Dedifferentiated amniotic fluid mesenchymal stem cell (primary cell): ENCODE measurements at regions not wholly inside any gene's neighbourhood (a gene's known extent, or its start where the extent isn't known, plus 50 kb on each side); places are given as distances from the start of the nearest gene placed in this dataset.
"Not testable (repeated sequence)": the region's sequence is repeated elsewhere in the genome, so short reads cannot be mapped to it uniquely, and the experiment has no call there.

Experiments
- DNase-seq: peaks from one replicate; pipeline ENCODE4 v3.0.0-alpha.2; 2016; ENCODE audit errors: extremely low spot score

DNA sequence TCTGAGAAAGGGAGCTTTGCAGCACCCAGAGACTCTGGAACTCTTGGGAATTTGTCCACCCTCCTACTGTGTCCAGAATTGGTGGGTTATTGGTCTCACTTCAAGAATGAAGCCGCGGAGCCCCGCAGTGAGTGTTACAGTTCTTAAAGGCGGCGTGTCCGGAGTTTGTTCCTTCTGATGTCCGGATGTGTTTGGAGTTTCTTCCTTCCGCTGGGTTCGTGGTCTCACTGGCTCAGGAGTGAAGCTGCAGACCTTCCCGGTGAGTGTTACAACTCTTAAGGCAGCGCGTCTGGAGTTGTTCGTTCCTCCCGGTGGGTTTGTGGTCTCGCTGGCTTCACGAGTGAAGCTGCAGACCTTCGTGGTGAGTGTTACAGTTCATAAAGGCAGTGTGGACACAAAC, 824.7 kb downstream of the LRRTM4 start:
- not testable (repeated sequence) for DNase-seq

DNA sequence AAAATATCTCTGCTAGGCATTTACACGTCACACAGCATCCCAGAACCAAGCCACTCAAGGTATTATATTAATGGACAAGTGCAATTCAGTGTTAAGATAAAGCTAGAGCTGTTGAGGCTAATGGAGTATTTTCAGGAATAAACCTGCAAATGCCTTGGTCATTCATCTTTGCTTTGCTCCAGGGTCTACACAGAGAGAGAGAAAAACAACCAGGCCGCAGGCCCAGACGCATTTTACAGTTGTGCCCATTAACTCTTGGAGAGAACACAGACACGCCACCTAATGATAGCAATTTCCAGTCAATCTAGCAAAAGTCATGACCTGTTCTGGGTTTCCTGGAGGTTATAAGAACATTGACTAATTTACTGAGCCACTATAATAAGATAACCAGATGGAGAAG, 829.3 kb downstream of the LRRTM4 start:
- DNase-seq = no peak

DNA sequence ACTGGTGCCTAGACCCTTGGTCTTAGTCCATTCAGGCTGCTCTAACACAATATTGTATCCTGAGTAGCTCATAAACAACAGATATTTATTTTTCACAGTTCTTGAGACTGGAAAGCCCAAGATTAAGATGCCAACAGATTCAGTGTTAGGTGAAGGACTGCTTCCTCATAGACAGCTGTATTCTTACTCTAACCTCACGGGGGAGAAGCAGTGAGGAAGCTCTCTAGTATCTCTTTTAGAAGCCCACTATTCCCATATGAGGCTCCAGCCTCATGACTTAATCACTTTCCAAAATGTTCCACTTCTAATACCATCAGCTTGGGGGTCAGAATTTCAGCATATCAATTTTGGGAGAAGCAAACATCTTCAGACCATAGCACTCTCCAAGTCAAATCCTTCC, 833.4 kb downstream of the LRRTM4 start:
- no peak for DNase-seq

DNA sequence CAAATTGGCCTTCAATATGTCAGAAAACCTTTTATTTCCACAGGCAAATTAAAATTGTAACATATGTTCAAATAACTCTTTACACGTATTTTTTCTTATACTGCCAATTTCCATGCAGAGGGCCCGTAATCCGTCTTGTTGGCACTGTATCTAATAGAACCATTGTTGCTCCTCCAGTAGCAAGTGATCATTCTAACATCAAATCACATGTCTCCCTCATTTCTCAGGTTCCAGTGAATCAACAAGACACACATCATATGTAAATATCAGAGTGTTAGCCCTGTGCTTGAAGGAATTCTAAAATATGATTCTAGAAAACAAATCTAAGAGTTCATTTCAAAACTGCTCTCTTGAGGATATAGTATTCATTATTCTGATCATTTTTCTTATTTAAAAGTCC, 834.3 kb downstream of the LRRTM4 start:
- no peak for DNase-seq

DNA sequence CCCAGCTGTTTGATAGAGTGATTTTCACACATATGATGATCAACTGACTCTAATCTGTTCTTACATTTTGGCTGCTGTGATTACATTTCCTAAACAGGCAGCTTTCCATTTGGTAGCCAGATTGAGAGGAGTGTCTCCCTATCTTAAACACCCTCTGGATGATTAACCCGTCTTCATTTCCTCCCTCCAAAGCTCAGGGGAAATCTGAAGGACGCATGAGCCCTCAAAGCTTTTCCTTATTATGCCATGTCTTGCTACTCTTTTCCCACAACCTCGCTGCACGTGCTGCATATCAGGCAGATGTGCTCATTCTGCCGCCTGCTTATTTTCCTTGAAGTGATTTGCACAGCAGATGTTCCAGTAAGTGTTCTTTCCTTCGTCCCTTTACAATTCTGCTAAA, 837.4 kb downstream of the LRRTM4 start:
- DNase-seq = no peak

DNA sequence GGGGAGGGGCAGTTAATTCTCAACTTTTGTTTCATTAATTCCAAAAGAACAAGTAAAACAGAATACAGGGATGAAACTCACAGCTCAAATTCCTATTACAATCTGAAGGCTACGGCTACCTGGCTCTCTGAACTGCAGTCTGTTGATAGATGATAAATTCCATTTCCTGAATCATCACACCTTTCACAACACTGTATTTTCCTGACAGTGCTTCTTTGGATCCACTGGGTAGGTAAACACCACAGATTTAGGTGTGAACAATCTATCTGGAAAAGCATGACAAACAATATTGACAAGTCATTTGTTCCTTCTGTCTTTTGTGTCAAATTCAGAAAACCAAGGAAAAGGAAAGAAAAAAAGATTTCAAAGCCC, 843.2 kb downstream of the LRRTM4 start:
- no peak for DNase-seq

DNA sequence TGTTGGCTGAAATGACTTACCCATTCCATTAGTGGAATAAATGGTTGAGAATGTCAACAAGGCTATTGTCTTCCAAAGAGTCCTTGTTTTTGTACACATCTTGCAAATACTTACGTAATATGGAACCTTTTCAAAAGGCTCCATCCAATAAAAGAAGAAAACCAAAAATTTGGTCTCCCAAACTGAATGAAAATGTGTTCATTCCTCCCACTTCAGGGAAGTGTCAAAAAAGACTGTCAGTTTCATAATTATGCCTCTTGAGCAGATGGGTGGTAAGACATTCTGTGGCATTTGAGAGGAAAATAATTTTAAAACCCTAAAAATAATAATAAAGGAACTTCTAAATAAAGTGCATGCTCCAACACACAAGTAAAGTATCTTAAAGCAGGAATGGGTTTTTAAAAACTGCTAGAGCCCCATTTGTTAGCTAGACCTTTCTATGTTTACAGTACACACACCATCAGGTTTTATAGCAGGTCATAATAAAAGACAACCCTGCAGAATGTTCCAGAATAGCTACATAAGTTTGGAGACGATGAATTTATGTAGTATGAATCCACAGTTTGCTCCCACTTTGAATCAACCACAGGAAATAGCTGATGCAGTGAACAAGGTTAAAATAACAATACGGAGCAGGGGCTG, 843.7 kb downstream of the LRRTM4 start:
- DNase-seq = no peak

DNA sequence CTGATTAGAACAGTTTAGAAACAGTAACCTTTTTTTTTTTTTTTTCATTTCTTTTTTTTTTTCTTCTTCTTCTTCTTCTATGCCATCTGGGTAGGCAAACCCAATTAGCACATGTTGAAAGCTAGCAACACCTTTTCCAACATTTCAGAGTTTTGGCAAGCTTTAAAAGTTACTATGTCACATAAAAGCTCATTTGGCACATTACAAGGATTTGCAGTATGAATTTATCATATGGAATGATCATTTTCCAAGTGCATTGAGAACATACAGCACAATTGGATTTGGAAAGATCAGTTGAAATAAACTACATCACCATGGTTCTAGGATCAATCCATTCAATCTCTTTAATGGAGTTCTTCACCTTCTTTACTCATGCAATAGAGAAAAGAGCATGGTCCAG, 847.0 kb downstream of the LRRTM4 start:
- DNase-seq = no peak

DNA sequence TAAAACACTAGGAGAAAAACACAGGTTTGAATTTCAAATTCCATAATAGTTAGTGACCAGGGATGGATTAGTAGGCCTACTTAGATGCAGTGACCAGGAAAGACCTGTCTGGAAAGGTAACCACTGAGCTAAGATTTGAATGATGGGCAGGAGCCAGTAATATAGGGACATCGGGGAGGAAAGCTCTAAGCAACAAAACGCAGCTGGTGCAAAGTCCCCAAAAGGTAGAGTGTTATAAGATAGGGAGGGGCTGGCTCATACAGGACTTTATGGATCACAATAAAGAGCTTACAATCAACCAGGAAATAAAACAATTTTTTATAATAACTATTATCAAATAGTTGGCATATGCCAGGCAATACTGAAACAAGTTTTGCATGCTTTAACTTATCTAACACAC, 849.4 kb downstream of the LRRTM4 start:
- DNase-seq = no peak

DNA sequence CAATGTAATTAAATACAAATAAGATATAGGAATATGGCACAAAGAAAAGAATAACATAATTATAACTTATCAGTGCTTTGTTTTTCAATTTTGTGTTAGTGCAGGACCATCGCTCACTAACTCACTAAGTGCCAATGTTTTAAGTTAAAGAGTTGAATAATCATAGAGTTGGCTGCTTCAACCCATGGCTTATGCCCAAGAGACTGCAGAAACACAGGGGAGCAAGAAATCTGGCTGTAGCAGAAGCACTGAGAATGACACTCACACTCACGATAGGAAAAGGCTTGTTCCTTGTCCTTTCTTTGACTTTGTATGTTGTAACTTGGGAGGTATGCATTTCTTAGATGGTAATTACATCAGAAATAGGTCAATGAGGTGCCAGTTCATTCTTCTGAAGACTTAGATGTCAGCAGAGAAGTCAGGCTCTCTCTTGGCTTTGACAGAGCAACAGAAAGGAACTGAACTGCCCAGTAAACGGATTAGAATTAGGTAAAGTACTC, 852.2 kb downstream of the LRRTM4 start:
- no peak for DNase-seq

DNA sequence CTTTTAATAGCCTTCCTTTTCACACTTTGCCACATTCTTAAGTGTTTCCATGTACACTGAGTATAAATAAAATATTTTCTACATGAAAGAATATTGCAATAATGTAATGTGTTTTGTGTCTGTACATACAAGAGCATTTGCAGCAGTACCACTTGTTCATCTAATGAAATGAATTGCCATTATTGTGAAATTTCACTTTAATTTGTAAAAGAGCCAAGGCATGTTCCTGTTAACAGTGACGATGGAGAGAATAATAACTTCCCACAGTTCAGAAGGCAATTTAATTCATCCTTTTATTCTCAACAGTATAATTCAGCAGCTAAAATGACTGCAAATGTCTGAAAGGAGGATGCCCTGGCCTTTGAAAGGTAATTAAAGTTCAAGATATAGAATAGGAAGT, 853.9 kb downstream of the LRRTM4 start:
- DNase-seq = no peak

DNA sequence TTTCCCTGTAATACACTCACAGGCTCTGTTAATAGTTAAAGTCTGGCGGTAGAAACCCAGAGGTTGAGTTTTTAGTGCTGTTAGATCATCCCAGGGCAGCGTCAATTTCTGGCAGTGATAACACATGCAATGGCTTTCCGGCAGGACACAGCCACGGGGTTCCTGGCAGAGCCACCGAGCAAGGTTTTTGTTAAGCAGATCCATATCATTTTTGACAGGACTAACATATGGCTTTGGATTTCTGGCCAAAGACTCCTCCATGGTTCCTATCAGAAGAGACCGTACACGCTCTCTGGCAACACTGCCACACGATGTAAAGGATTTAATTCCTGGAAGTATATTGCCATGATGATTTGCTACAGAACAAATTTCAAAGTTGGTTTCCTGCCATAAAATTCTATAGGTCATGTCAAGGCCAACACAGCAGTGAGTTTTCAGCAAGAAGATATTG, 854.3 kb downstream of the LRRTM4 start:
- DNase-seq = no peak

DNA sequence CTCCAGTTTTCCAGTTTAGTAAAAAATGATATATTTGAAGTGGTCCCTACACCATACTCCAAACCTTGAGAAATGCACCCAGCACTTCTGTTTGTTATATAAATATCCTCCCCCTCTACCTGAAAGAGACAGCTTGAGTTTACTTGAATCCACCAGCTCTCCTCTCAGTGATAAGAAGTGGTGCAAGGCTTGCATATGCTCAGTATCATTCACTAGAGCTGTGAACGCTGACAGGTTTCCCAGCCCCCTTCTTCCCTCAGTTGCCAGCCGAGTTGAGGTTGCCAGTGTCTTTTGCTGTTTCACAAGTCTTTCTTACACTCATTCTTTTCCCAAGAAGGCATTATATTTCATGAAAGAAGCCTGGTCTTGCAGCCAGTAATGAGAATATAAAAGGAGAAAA, 880.0 kb downstream of the LRRTM4 start:
- DNase-seq = no peak

DNA sequence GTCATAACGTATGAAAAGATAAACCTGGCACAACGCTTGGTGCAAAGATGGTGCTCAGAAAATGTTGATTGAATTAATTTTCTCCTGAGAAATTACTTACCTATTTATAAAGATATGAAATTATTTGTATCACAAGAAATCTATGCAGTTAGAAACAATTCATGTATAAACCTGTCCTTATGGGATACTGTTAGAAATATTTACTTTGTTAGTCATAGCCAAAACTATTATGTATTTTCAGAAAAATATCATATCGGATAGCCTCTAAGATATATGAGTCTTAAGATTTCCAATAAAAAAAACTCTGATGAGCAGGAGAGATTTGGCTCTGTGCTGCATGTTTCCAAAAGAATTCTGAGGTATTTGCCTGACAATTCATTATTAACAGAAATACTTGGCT, 880.7 kb downstream of the LRRTM4 start:
- DNase-seq = no peak

DNA sequence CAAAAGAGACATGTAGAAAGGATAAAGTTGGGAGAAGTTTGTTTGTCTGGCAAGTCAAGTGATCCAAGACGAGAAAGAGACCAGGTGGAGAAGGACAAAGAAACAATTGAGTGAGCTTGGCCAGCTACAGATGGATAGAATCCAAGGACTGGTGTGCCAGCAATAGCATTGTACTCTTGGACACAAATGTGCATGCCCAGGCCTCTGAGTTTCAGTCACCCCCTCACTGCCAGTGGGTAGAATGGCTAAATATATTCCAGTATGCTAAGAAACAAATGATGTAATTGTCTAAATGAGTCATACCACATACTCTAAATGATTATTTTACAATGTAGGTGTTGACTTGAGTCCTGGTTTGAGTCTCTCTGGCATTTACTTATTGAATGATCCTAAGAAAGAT, 881.3 kb downstream of the LRRTM4 start:
- DNase-seq = no peak

DNA sequence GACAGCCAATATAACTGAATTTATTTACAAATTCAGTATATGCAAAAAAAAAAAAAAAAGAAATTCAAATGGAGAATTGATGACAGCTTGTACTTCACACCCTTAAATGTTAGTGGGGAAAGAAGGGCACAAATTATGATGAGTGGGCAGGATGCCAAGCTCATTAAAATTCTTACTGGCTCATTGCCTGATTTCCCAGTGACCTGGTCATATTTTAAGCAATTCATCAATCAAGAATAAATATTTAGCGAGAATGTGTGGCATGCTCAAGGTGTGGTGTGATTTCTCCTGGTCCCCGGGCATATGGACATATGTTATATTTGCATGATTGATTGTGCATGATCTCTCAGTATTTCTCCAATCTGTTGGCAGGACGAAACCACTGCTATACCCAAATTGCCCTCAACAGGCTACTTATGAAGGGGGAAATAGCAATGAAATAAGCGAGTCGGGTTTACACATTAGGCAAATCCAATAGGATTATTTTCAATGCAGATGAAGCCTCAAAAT, 883.0 kb downstream of the LRRTM4 start:
- no peak for DNase-seq

DNA sequence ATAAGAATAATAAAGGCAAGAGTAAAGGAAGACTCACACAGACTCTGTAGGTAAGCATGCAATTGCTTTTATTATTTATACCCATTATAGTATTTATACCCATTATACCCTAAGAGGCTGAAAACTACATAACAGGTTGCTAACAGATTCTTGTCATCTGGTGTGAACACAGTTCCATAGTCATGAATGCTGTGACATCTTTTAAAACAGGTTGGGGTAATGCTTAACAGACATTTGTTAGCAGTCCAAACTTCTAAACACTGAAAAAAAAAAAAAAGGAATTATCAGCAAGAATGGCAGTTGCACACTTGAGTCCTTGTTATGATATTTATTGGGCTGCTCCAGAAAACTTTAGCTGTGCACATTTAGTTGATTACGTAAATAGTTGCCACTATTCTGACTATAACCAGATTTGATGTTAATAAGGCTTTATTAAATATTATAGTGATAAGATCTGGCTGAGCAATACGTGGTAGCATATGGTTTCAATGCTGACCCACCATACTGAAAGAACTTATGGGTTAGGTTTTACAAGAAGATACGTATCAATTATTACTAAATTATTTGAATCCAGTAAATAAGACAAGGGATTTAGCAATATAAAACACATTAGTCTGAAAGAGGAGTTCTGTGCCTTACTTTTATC, 888.8 kb downstream of the LRRTM4 start:
- no peak for DNase-seq

DNA sequence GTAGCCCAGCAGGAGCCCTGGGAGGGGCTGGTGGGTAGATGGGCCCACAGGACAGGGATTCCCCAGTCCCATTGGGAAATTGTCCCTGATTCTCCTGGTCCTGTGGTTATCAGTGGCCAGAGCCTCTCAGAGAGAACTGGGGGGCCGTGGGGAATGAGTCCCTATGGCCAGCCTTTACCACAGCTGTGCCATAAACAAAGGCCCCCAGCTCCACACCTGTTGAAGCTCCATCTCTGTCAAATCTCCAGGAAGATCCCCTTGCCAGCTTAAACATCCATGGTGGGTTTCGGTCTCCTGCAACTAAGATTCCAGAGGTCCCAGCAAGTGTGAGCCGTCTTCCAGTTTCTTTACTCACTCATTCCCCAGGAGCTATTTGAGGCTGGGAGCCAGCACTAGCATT, 897.1 kb downstream of the LRRTM4 start:
- DNase-seq = no peak

DNA sequence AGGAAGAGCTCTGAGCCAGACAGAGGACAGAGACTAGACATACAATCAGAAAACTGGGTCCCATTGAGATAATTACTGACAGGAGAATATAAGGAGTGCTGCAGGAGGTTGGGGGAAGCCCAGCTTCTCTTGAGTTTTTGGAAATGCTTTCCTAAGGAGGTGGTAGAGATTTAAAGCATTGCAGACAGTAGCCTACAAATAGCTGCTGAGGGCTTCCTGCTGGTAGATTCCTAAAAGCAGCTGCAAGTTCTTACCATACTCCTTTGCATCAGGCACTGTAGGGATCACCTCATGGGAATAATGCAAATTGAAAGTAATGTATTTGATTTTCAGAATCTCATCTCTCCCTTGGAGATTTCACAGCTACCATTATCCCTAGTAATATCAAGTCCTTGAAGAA, 902.6 kb upstream of the GCFC2 start:
- DNase-seq = no peak

DNA sequence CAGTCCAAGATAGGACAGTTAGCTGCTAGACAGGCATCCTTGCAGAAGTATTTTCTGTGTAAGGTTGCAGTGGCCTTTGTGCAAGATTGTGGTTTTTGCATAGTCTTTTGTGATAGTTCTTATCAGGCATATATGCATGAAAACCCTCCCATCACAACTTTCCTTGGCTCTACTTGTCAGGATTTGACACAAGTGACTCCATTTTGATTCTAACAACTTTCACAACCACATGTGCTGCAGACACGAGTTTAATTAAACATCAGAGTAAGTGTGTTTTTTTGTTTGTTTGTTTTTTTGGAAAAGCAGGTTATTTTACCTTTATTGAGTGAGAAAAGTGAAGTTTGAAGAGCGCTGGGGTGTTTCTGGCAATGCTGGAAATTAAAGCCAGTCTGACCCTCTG, 902.0 kb upstream of the GCFC2 start:
- no peak for DNase-seq

DNA sequence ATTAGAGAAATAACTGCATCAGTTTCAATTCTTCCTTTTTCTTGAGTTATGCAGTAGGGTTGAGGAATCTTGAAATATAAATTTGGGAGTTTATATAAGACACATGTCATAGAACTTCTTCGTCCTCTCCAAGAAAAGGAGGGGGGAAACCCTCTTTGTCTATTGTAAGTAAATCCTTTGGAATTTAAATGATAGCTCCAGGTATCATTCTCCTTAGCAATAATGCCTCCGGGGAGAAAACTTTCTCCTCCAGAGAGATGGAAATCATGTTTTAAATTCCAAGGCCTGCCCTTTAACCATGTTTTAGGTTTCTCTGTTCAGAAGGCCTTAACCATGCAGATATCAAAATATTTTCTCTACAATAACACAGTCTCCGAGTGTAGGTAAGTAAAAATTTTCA, 899.7 kb upstream of the GCFC2 start:
- DNase-seq = no peak

DNA sequence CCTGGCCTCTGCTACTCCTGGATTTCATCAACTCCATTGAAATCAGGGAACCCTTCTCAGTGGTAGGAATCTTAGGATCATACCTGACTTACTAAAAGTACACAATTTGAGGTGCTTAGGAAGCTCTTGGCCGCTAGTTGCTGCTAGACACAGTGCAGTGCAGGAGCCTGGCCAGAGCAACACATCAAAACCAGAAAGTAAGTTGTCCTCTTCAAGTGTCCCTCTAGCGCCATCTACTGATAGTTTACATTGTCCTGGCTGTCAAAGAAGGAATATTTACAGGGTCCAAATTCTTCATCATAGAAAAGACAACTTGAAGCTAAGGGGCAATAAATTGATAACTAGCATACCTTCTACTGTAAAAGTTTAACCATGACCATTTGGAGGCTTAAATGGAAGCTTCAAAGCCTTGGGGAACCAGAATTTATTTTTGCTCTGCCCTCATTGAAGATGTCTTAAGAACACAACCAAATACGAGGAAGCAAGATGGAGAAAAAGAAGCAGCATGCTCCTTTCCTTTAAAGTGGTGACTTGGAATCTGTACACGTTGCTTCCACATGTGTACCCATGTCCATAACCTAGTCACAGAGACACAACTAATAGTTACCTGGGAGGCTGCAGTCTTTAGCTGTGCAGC, 889.1 kb upstream of the GCFC2 start:
- DNase-seq = peak; percentile 26

DNA sequence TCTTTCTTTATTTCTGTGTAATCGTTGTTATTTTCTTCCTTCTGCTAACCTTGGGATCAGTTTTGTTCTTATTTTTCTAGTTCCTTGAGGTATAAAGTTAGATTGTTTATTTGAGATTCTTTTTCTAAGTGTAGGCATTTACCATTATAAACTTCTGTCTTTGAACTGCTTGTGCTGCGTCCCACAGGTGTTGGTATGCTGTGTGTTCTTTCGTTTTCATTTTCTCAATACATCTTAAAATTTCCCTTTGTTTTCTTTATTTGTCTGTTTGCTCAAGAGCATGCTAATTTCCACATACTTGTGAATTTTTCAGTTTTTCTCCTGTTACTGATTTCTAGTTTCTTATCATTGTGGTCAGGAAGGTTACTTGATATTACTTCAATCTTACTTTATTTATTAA, 873.8 kb upstream of the GCFC2 start:
- DNase-seq = no peak
